SK-N-SH treated with all-trans-retinoic acid at 6 μM for 48 hours (cell line): ENCODE measurements at regions not wholly inside any gene's neighbourhood (a gene's known extent, or its start where the extent isn't known, plus 50 kb on each side); places are given as distances from the start of the nearest gene placed in this dataset.

Experiments used
- ATAC-seq: fragments of 200-7000 bp; cut with Tn5 transposase; 3 replicates; pipeline ENCODE4 v1.9.1; 2020; ENCODE audit warnings: mild to moderate bottlenecking, moderate library complexity
- ARNTL ChIP-seq: fragments of 450-650 bp; formaldehyde crosslinking; IDR thresholded peaks from 2 replicates; pipeline ENCODE4 v1.5.0; 2020; ENCODE audit warnings: low read depth, mild to moderate bottlenecking, moderate library complexity, borderline replicate concordance
- BACH2 ChIP-seq: fragments of 250-450 bp; sonication (Bioruptor Pico); IDR thresholded peaks from 2 replicates; pipeline ENCODE4 v1.9.0; 2021; ENCODE audit warnings: mild to moderate bottlenecking, borderline replicate concordance
- CSDC2 ChIP-seq: fragments of 250-450 bp; sonication (Bioruptor Pico); IDR thresholded peaks from 2 replicates; pipeline ENCODE4 v1.5.0; 2020; ENCODE audit warnings: mild to moderate bottlenecking, moderate library complexity
- ESRRG ChIP-seq: fragments of 250-450 bp; sonication (Bioruptor Pico); IDR thresholded peaks from 2 replicates; pipeline ENCODE4 v1.6.1; 2021; ENCODE audit warnings: mild to moderate bottlenecking
- GLIS3 ChIP-seq: fragments of 250-450 bp; sonication (Bioruptor Pico); IDR thresholded peaks from 2 replicates; pipeline ENCODE4 v1.5.0; 2020; ENCODE audit warnings: mild to moderate bottlenecking, moderate library complexity
- ISL1 ChIP-seq: fragments of 250-450 bp; sonication (Bioruptor Pico); IDR thresholded peaks from 2 replicates; pipeline ENCODE4 v2.1.2; 2022; ENCODE audit warnings: mild to moderate bottlenecking, moderate library complexity
- OSR1 ChIP-seq: fragments of 250-450 bp; sonication (Bioruptor Pico); IDR thresholded peaks from 2 replicates; pipeline ENCODE4 v1.8.0; 2022; ENCODE audit warnings: moderate library complexity, mild to moderate bottlenecking, inconsistent platforms
- PATZ1 ChIP-seq: fragments of 250-450 bp; sonication (Bioruptor Pico); IDR thresholded peaks from 2 replicates; pipeline ENCODE4 v1.8.0; 2020; ENCODE audit warnings: mild to moderate bottlenecking, moderate library complexity, borderline replicate concordance
- PPARA ChIP-seq: fragments of 250-450 bp; sonication (Bioruptor Pico); IDR thresholded peaks from 2 replicates; pipeline ENCODE4 v1.5.0; 2020; ENCODE audit warnings: mild to moderate bottlenecking, borderline replicate concordance
- RARB ChIP-seq: fragments of 250-450 bp; sonication (Bioruptor Pico); IDR thresholded peaks from 2 replicates; pipeline ENCODE4 v1.8.0; 2021; ENCODE audit warnings: mild to moderate bottlenecking, moderate library complexity
- SNAI2 ChIP-seq: fragments of 250-450 bp; sonication (Bioruptor Pico); IDR thresholded peaks from 2 replicates; pipeline ENCODE4 v1.5.0; 2020; ENCODE audit warnings: mild to moderate bottlenecking, moderate library complexity
- TCF4 ChIP-seq: fragments of 250-450 bp; sonication (Bioruptor Pico); IDR thresholded peaks from 2 replicates; pipeline ENCODE4 v1.8.0; 2021; ENCODE audit warnings: mild to moderate bottlenecking, moderate library complexity, borderline replicate concordance
- TOX ChIP-seq: fragments of 250-450 bp; sonication (Bioruptor Pico); IDR thresholded peaks from 2 replicates; pipeline ENCODE4 v1.8.0; 2021; ENCODE audit warnings: mild to moderate bottlenecking, moderate library complexity, borderline replicate concordance
- ZC3H10 ChIP-seq: fragments of 250-450 bp; sonication (Bioruptor Pico); IDR thresholded peaks from 2 replicates; pipeline ENCODE4 v1.5.1; 2021; ENCODE audit warnings: mild to moderate bottlenecking, moderate library complexity
- ZFP3 ChIP-seq: fragments of 250-450 bp; sonication (Bioruptor Pico); IDR thresholded peaks from 2 replicates; pipeline ENCODE4 v1.5.0; 2020; ENCODE audit warnings: mild to moderate bottlenecking, moderate library complexity
- ZFP30 ChIP-seq: fragments of 450-650 bp; formaldehyde crosslinking; IDR thresholded peaks from 2 replicates; pipeline ENCODE4 v1.5.0; 2022; ENCODE audit warnings: mild to moderate bottlenecking, moderate library complexity
- ZNF565 ChIP-seq: fragments of 450-650 bp; formaldehyde crosslinking; conservative IDR thresholded peaks from 2 replicates; pipeline ENCODE4 v1.5.0; 2020; ENCODE audit warnings: low read depth, mild to moderate bottlenecking, moderate library complexity
- ZNF70 ChIP-seq: fragments of 450-650 bp; formaldehyde crosslinking; IDR thresholded peaks from 2 replicates; pipeline ENCODE4 v1.5.0; 2020; ENCODE audit warnings: mild to moderate bottlenecking, moderate library complexity
- ZNF8 ChIP-seq: fragments of 450-650 bp; formaldehyde crosslinking; IDR thresholded peaks from 2 replicates; pipeline ENCODE4 v1.5.0; 2020; ENCODE audit warnings: mild to moderate bottlenecking, moderate library complexity
- TF ChIP-seq, protein P1 (sequence below): fragments of 250-450 bp; sonication (Bioruptor Pico); IDR thresholded peaks from 2 replicates; pipeline ENCODE4 v1.5.1; 2021; ENCODE audit warnings: mild to moderate bottlenecking, moderate library complexity
- TF ChIP-seq, protein P2 (sequence below): fragments of 250-450 bp; sonication (Bioruptor Pico); IDR thresholded peaks from 2 replicates; pipeline ENCODE4 v1.8.0; 2021; ENCODE audit warnings: low read depth, mild to moderate bottlenecking, moderate library complexity, borderline replicate concordance
- TF ChIP-seq, protein P3 (sequence below): fragments of 250-450 bp; sonication (Bioruptor Pico); IDR thresholded peaks from 2 replicates; pipeline ENCODE4 v1.5.0; 2020; ENCODE audit warnings: mild to moderate bottlenecking, moderate library complexity
- TF ChIP-seq, protein P4 (sequence below): fragments of 250-450 bp; sonication (Bioruptor Pico); IDR thresholded peaks from 2 replicates; pipeline ENCODE4 v1.5.1; 2020; ENCODE audit warnings: low read depth, mild to moderate bottlenecking, moderate library complexity

DNA sequence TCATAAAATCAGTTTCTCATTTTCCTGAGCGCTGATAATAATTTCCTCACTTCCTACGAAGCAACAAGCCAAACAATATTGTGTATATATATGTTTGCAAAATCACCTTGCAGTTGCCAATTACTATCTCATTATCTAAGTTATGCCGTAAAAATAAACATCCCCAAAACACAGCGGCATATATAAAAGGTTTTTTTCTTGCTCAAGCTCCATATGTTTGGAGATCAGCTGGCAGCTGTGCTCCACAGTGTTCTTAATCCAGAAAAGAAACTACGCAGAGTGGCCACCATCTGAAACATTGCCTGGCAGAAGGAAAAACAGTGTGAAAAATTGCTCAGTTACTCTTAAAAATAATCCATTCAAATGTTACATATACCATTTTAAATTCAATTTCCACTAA, 951.4 kb downstream of the PLOD2 start:
- TF ChIP-seq ISL1 (no peak), ZFP3 (no peak), TCF4 (CRISPR knock-in tag) (no peak), BACH2 (CRISPR knock-in tag) (no peak), OSR1 (CRISPR knock-in tag) (no peak), PPARA (no peak)
- no peak for ATAC-seq

DNA sequence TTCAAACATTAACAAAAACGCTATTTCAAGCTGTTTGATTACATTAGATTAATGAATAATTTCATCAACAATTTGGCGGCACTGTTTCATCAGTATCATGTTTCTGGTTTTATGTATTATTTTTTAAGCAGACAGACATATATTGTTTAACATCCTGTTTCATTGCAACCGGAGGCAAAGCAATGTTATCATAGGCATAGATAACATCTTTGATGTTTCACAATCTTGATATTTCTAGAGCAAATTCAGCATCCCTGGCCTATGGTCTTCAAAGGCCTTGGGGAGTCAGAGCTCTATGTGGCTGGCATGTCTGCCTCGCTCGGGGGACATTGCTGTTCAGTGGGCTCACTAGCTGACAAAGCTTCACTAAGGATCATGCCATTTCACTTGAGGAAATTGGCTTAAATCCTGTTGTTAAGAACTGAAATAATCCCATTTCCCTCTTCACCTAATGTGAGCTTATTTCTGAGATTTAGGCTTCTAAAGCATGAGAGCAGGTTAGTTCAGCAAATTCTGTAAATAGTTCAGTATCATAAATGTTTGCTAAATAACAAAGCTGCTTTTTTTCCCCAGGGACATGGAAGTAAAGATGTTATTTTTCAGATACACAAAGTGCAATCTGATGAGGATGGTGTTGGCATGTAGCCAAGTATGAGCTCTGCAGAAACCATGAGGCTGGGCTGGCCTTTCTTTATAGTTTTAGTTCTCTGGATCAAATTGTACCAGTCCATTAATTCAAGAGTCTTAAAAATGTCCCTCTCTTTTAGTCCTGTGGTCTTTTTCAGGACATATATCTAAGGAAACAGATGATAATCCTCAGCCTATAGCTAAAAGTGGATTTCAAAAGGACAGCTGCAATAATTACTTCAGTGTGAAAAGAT, 941.4 kb downstream of the PLOD2 start:
- no peak for ATAC-seq
- TF ChIP-seq, protein P1, sequence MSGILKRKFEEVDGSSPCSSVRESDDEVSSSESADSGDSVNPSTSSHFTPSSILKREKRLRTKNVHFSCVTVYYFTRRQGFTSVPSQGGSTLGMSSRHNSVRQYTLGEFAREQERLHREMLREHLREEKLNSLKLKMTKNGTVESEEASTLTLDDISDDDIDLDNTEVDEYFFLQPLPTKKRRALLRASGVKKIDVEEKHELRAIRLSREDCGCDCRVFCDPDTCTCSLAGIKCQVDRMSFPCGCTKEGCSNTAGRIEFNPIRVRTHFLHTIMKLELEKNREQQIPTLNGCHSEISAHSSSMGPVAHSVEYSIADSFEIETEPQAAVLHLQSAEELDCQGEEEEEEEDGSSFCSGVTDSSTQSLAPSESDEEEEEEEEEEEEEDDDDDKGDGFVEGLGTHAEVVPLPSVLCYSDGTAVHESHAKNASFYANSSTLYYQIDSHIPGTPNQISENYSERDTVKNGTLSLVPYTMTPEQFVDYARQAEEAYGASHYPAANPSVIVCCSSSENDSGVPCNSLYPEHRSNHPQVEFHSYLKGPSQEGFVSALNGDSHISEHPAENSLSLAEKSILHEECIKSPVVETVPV = no peak
- no peak for TF ChIP-seq SNAI2 (CRISPR knock-in tag)
- TF ChIP-seq OSR1 (CRISPR knock-in tag) = no peak
- no peak for TF ChIP-seq PATZ1 (CRISPR knock-in tag)
- no peak for TF ChIP-seq CSDC2 (CRISPR knock-in tag)

GRCh38 chr3:145224886-145225285, 936.1 kb downstream of the PLOD2 start:
- TF ChIP-seq, protein P2, sequence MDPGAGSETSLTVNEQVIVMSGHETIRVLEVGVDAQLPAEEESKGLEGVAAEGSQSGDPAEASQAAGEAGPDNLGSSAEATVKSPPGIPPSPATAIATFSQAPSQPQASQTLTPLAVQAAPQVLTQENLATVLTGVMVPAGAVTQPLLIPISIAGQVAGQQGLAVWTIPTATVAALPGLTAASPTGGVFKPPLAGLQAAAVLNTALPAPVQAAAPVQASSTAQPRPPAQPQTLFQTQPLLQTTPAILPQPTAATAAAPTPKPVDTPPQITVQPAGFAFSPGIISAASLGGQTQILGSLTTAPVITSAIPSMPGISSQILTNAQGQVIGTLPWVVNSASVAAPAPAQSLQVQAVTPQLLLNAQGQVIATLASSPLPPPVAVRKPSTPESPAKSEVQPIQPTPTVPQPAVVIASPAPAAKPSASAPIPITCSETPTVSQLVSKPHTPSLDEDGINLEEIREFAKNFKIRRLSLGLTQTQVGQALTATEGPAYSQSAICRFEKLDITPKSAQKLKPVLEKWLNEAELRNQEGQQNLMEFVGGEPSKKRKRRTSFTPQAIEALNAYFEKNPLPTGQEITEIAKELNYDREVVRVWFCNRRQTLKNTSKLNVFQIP (CRISPR knock-in tag) = no peak
- TF ChIP-seq BACH2 (CRISPR knock-in tag) (no peak), ZNF8 (CRISPR knock-in tag) (no peak), ISL1 (no peak), ZC3H10 (no peak), PPARA (no peak), RARB (CRISPR knock-in tag) (no peak), SNAI2 (CRISPR knock-in tag) (no peak)
- TF ChIP-seq, protein P3, sequence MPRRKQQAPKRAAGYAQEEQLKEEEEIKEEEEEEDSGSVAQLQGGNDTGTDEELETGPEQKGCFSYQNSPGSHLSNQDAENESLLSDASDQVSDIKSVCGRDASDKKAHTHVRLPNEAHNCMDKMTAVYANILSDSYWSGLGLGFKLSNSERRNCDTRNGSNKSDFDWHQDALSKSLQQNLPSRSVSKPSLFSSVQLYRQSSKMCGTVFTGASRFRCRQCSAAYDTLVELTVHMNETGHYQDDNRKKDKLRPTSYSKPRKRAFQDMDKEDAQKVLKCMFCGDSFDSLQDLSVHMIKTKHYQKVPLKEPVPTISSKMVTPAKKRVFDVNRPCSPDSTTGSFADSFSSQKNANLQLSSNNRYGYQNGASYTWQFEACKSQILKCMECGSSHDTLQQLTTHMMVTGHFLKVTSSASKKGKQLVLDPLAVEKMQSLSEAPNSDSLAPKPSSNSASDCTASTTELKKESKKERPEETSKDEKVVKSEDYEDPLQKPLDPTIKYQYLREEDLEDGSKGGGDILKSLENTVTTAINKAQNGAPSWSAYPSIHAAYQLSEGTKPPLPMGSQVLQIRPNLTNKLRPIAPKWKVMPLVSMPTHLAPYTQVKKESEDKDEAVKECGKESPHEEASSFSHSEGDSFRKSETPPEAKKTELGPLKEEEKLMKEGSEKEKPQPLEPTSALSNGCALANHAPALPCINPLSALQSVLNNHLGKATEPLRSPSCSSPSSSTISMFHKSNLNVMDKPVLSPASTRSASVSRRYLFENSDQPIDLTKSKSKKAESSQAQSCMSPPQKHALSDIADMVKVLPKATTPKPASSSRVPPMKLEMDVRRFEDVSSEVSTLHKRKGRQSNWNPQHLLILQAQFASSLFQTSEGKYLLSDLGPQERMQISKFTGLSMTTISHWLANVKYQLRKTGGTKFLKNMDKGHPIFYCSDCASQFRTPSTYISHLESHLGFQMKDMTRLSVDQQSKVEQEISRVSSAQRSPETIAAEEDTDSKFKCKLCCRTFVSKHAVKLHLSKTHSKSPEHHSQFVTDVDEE (CRISPR knock-in tag) = no peak
- TF ChIP-seq, all 23 proteins: peak for 0
- no peak for ATAC-seq

GRCh38 chr3:145243875-145244274, 917.1 kb downstream of the PLOD2 start:
- ATAC-seq = no peak
- TF ChIP-seq PATZ1 (CRISPR knock-in tag) (no peak), ZFP3 (no peak), ZNF70 (CRISPR knock-in tag) (no peak), TCF4 (CRISPR knock-in tag) (no peak), TOX (CRISPR knock-in tag) (no peak), ARNTL (CRISPR knock-in tag) (no peak), ESRRG (CRISPR knock-in tag) (no peak), CSDC2 (CRISPR knock-in tag) (no peak), ZFP30 (CRISPR knock-in tag) (no peak), ZNF565 (CRISPR knock-in tag) (no peak), OSR1 (CRISPR knock-in tag) (no peak), ZC3H10 (no peak), GLIS3 (CRISPR knock-in tag) (no peak), ISL1 (no peak)
- TF ChIP-seq, protein P4, sequence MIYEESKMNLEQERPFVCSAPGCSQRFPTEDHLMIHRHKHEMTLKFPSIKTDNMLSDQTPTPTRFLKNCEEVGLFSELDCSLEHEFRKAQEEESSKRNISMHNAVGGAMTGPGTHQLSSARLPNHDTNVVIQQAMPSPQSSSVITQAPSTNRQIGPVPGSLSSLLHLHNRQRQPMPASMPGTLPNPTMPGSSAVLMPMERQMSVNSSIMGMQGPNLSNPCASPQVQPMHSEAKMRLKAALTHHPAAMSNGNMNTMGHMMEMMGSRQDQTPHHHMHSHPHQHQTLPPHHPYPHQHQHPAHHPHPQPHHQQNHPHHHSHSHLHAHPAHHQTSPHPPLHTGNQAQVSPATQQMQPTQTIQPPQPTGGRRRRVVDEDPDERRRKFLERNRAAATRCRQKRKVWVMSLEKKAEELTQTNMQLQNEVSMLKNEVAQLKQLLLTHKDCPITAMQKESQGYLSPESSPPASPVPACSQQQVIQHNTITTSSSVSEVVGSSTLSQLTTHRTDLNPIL (CRISPR knock-in tag) = no peak
- TF ChIP-seq, protein P2 (CRISPR knock-in tag) = no peak
